Vagina (tissue), 2 donors: ENCODE measurements at regions not wholly inside any gene's neighbourhood (a gene's known extent, or its start where the extent isn't known, plus 50 kb on each side); places are given as distances from the start of the nearest gene placed in this dataset.

Source experiments
- CTCF ChIP-seq, 3 experiments: fragments of 450-650 bp in 2 of 3; fragments of 200-600 bp in 1 of 3; sonication (generic) in 1 of 3; IDR thresholded peaks; one replicate each; pipeline ENCODE4 v1.5.1; 2017 to 2019; ENCODE audit warnings: antibody characterized with exemption in 3 of 3, mild to moderate bottlenecking in 2 of 3, moderate library complexity in 2 of 3
- POLR2A ChIP-seq, 2 donors: fragments of 450-650 bp; IDR thresholded peaks; one replicate each; pipeline ENCODE4 v1.6.1; 2017; ENCODE audit warnings: antibody characterized with exemption in 2 of 2, mild to moderate bottlenecking in 2 of 2, moderate library complexity in 2 of 2
- POLR2AphosphoS5 ChIP-seq, 2 donors: sonication (generic); formaldehyde crosslinking; IDR thresholded peaks; one replicate each; pipeline ENCODE4 v1.9.0; 2017; ENCODE audit warnings: antibody characterized with exemption in 2 of 2, mild to moderate bottlenecking in 2 of 2, low read depth in 1 of 2; ENCODE audit not compliant: insufficient read depth in 1 of 2

- no peak for TF ChIP-seq CTCF (IDR thresholded peaks at IDR 0.05)
- TF ChIP-seq POLR2AphosphoS5 (IDR thresholded peaks at IDR 0.05; ENCODE audit: insufficient read depth in 1 of 2, low read depth in 1 of 2): no peak
- no peak for TF ChIP-seq POLR2A (IDR thresholded peaks at IDR 0.05)
These were observed 301.5 kb upstream of the TFPI start for GRCh38 chr2:187855689-187856088.
